GM19452 (cell line): ENCODE measurements at regions not wholly inside any gene's neighbourhood (a gene's known extent, or its start where the extent isn't known, plus 50 kb on each side); places are given as distances from the start of the nearest gene placed in this dataset.

Source experiments
- ATAC-seq: cut with Tn5 transposase; IDR thresholded peaks from one replicate; pipeline ENCODE4 v1.9.1; 2021; ENCODE audit not compliant: unreplicated experiment

GRCh38 chr12:78403681-78404080, 460.9 kb upstream of the SYT1 start:
- no peak for ATAC-seq

- no peak for ATAC-seq
These were observed 458.4 kb upstream of the SYT1 start for GRCh38 chr12:78406213-78406612.

- peak; percentile 92 for ATAC-seq
These were observed 457.7 kb upstream of the SYT1 start for GRCh38 chr12:78406828-78407227.

- no peak for ATAC-seq
These were observed 456.9 kb upstream of the SYT1 start for GRCh38 chr12:78407722-78408121.

GRCh38 chr12:78414071-78414470, 450.5 kb upstream of the SYT1 start:
- no peak for ATAC-seq

GRCh38 chr12:78418919-78419318, 445.7 kb upstream of the SYT1 start:
- no peak for ATAC-seq

- ATAC-seq: no peak
These were observed 445.1 kb upstream of the SYT1 start for GRCh38 chr12:78419513-78419912.

GRCh38 chr12:78420991-78421390, 443.6 kb upstream of the SYT1 start:
- ATAC-seq: no peak

- no peak for ATAC-seq
These were observed 434.0 kb upstream of the SYT1 start for GRCh38 chr12:78430551-78430950.

- no peak for ATAC-seq
These were observed 432.6 kb upstream of the SYT1 start for GRCh38 chr12:78431931-78432330.

GRCh38 chr12:78439666-78440065, 424.9 kb upstream of the SYT1 start:
- no peak for ATAC-seq

- ATAC-seq: no peak
These were observed 422.7 kb upstream of the SYT1 start for GRCh38 chr12:78441737-78442453.

- ATAC-seq: no peak
These were observed 422.1 kb upstream of the SYT1 start for GRCh38 chr12:78442454-78442801.

- no peak for ATAC-seq
These were observed 418.0 kb upstream of the SYT1 start for GRCh38 chr12:78446555-78446954.

GRCh38 chr12:78447373-78447772, 417.2 kb upstream of the SYT1 start:
- no peak for ATAC-seq

- ATAC-seq: no peak
These were observed 415.9 kb upstream of the SYT1 start for GRCh38 chr12:78448692-78449091.

GRCh38 chr12:78455991-78456390, 408.6 kb upstream of the SYT1 start:
- no peak for ATAC-seq

- peak; percentile 99 for ATAC-seq
These were observed 406.6 kb upstream of the SYT1 start for GRCh38 chr12:78457938-78458337.

GRCh38 chr12:78470354-78471195, 394.0 kb upstream of the SYT1 start:
- no peak for ATAC-seq

- ATAC-seq: no peak
These were observed 391.4 kb upstream of the SYT1 start for GRCh38 chr12:78473136-78473535.

GRCh38 chr12:78473561-78473960, 391.0 kb upstream of the SYT1 start:
- ATAC-seq: no peak

- no peak for ATAC-seq
These were observed 380.7 kb upstream of the SYT1 start for GRCh38 chr12:78483767-78484315.
